ENCODE measurements at regions not wholly inside any gene's neighbourhood (a gene's known extent, or its start where the extent isn't known, plus 50 kb on each side); places are given as distances from the start of the nearest gene placed in this dataset.

- Histone ChIP-seq H3K27me3 (ENCODE audit: control insufficient read depth, low read length) (no peaks in the 10 kb centered on the region), H4K20me1 (ENCODE audit: control insufficient read depth, insufficient read depth, low read depth, low read length) (no peaks in the 10 kb centered on the region), H3K9me3 (ENCODE audit: control insufficient read depth, insufficient read depth, low read length) (no peaks in the 10 kb centered on the region), H3K4me3 (ENCODE audit: low read length) (no peak overlapping the region), H3K4me2 (ENCODE audit: low read length) (no peak overlapping the region), H3K4me1 (ENCODE audit: control insufficient read depth, low read length) (no peaks in the 10 kb centered on the region), H3K9me2 (replicated peaks; ENCODE audit: control insufficient read depth, low read length) (no peaks in the 10 kb centered on the region), H3F3A (ENCODE audit: control insufficient read depth, insufficient read depth) (no peaks in the 10 kb centered on the region), H3K36me3 (ENCODE audit: control insufficient read depth, low read length) (no peaks in the 10 kb centered on the region), H3K79me2 (ENCODE audit: control insufficient read depth, low read length) (no peaks in the 10 kb centered on the region), H3K27ac (ENCODE audit: low read depth, low read length) (no peak overlapping the region)
- no peak for TF ChIP-seq EZH2phosphoT487 (IDR thresholded peaks at IDR 0.05; ENCODE audit: borderline replicate concordance, low read length)
- TF ChIP-seq CTCF (IDR thresholded peaks at IDR 0.05; ENCODE audit: low read depth, low read length, poor library complexity, severe bottlenecking), result no peak
Observed at GRCh38 chr11:81207421-81208054, 1526.1 kb downstream of the FAM181B start.

GRCh38 chr11:81203876-81204275, 1529.8 kb downstream of the FAM181B start:
- Histone ChIP-seq H3K9me2 (replicated peaks; ENCODE audit: control insufficient read depth, low read length) (no peaks in the 10 kb centered on the region), H3F3A (ENCODE audit: control insufficient read depth, insufficient read depth) (no peaks in the 10 kb centered on the region), H3K4me3 (ENCODE audit: low read length) (no peak overlapping the region), H3K4me2 (ENCODE audit: low read length) (no peak overlapping the region), H3K79me2 (ENCODE audit: control insufficient read depth, low read length) (no peaks in the 10 kb centered on the region), H3K36me3 (ENCODE audit: control insufficient read depth, low read length) (no peaks in the 10 kb centered on the region), H3K27me3 (ENCODE audit: control insufficient read depth, low read length) (no peaks in the 10 kb centered on the region), H3K27ac (ENCODE audit: low read depth, low read length) (no peak overlapping the region), H4K20me1 (ENCODE audit: control insufficient read depth, insufficient read depth, low read depth, low read length) (no peaks in the 10 kb centered on the region), H3K4me1 (ENCODE audit: control insufficient read depth, low read length) (no peaks in the 10 kb centered on the region), H3K9me3 (ENCODE audit: control insufficient read depth, insufficient read depth, low read length) (no peaks in the 10 kb centered on the region; the same call in 1 of the 2 replicates)
- TF ChIP-seq CTCF (IDR thresholded peaks at IDR 0.05; ENCODE audit: low read depth, low read length, poor library complexity, severe bottlenecking) (no peak), EZH2phosphoT487 (IDR thresholded peaks at IDR 0.05; ENCODE audit: borderline replicate concordance, low read length) (no peak)

DNA sequence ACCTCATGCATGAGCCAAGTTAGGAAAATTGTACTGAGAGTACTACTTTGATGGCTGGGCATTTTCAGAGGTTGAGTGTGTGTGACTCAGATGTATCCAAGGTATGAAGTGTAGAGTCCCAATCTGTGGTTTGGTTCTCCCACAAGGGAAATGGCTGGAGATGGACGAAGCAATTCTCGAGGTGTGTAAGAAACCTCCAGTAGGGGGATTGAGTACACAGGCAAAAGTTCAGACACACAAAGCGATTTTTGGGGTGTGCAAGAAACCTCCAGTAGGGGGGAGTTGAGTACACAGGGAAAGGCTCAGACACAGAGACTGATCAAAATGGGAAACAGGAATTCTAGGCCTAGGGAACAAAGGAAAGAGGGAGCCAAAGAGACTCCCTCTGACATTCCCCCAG, 1536.3 kb downstream of the FAM181B start:
- Histone ChIP-seq H3K27ac (ENCODE audit: low read depth, low read length) (no peak overlapping the region), H4K20me1 (ENCODE audit: control insufficient read depth, insufficient read depth, low read depth, low read length) (no peaks in the 10 kb centered on the region), H3K4me3 (ENCODE audit: low read length) (no peak overlapping the region), H3K79me2 (ENCODE audit: control insufficient read depth, low read length) (no peaks in the 10 kb centered on the region), H3K9me2 (replicated peaks; ENCODE audit: control insufficient read depth, low read length) (no peaks in the 10 kb centered on the region), H3K36me3 (ENCODE audit: control insufficient read depth, low read length) (no peaks in the 10 kb centered on the region), H3K4me2 (ENCODE audit: low read length) (no peak overlapping the region), H3K4me1 (ENCODE audit: control insufficient read depth, low read length) (no peaks in the 10 kb centered on the region), H3F3A (ENCODE audit: control insufficient read depth, insufficient read depth) (no peaks in the 10 kb centered on the region), H3K27me3 (ENCODE audit: control insufficient read depth, low read length) (no peaks in the 10 kb centered on the region), H3K9me3 (ENCODE audit: control insufficient read depth, insufficient read depth, low read length) (no peaks in the 10 kb centered on the region; the same call in 1 of the 2 replicates)
- no peak for TF ChIP-seq EZH2phosphoT487 (IDR thresholded peaks at IDR 0.05; ENCODE audit: borderline replicate concordance, low read length)
- TF ChIP-seq CTCF (IDR thresholded peaks at IDR 0.05; ENCODE audit: low read depth, low read length, poor library complexity, severe bottlenecking), result no peak
